ENCODE measurements at regions not wholly inside any gene's neighbourhood (a gene's known extent, or its start where the extent isn't known, plus 50 kb on each side); places are given as distances from the start of the nearest gene placed in this dataset.

GRCh38 chr3:18113417-18113816, 311.7 kb downstream of the SATB1 start:
- H3K27me3 ChIP-seq (ENCODE audit: insufficient read depth, poor library complexity, severe bottlenecking), result no peaks in the 10 kb centered on the region
- TF ChIP-seq GABPA (IDR thresholded peaks at IDR 0.05; ENCODE audit: low read depth) (no peak), REST (IDR thresholded peaks at IDR 0.05; ENCODE audit: insufficient replicate concordance, low read depth) (no peak), POLR2AphosphoS5 (IDR thresholded peaks at IDR 0.05; ENCODE audit: low read depth) (no peak), CTCF (IDR thresholded peaks at IDR 0.05; ENCODE audit: insufficient read depth, low read length) (no peak), SPI1 (IDR thresholded peaks at IDR 0.05; ENCODE audit: borderline replicate concordance, low read depth) (no peak)
- no peak for DNase-seq (ENCODE audit: low read depth in 1 of 2, low spot score in 1 of 2)
- H3K27ac ChIP-seq (replicated peaks), result no peak overlapping the region
- H3K4me3 ChIP-seq (replicated peaks; ENCODE audit: insufficient read depth, low read length), result no peak overlapping the region

- DNase-seq (ENCODE audit: low read depth in 1 of 2, low spot score in 1 of 2), result no peak
- H3K27ac ChIP-seq (replicated peaks), result no peak overlapping the region
- no peak for TF ChIP-seq REST (IDR thresholded peaks at IDR 0.05; ENCODE audit: insufficient replicate concordance, low read depth)
- TF ChIP-seq POLR2AphosphoS5 (IDR thresholded peaks at IDR 0.05; ENCODE audit: low read depth), result no peak
- no peak for TF ChIP-seq GABPA (IDR thresholded peaks at IDR 0.05; ENCODE audit: low read depth)
- TF ChIP-seq CTCF (IDR thresholded peaks at IDR 0.05; ENCODE audit: insufficient read depth, low read length), result no peak
- TF ChIP-seq SPI1 (IDR thresholded peaks at IDR 0.05; ENCODE audit: borderline replicate concordance, low read depth), result no peak
- H3K4me3 ChIP-seq (replicated peaks; ENCODE audit: insufficient read depth, low read length), result no peak overlapping the region
- no peaks in the 10 kb centered on the region for H3K27me3 ChIP-seq (ENCODE audit: insufficient read depth, poor library complexity, severe bottlenecking)
Measured at GRCh38 chr3:18112674-18113375, 312.3 kb downstream of the SATB1 start.

GRCh38 chr3:18111796-18112232, 313.3 kb downstream of the SATB1 start:
- TF ChIP-seq SPI1 (IDR thresholded peaks at IDR 0.05; ENCODE audit: borderline replicate concordance, low read depth), result no peak
- no peak for TF ChIP-seq CTCF (IDR thresholded peaks at IDR 0.05; ENCODE audit: insufficient read depth, low read length)
- TF ChIP-seq POLR2AphosphoS5 (IDR thresholded peaks at IDR 0.05; ENCODE audit: low read depth), result no peak
- no peak for TF ChIP-seq REST (IDR thresholded peaks at IDR 0.05; ENCODE audit: insufficient replicate concordance, low read depth)
- TF ChIP-seq GABPA (IDR thresholded peaks at IDR 0.05; ENCODE audit: low read depth), result no peak
- DNase-seq (ENCODE audit: low read depth in 1 of 2, low spot score in 1 of 2), result no peak

More at GRCh38 chr3:18111796-18112232, 313.3 kb downstream of the SATB1 start:
- H3K27me3 ChIP-seq (ENCODE audit: insufficient read depth, poor library complexity, severe bottlenecking), result no peaks in the 10 kb centered on the region
- no peak overlapping the region for H3K4me3 ChIP-seq (replicated peaks; ENCODE audit: insufficient read depth, low read length)
- no peak overlapping the region for H3K27ac ChIP-seq (replicated peaks)

Measured in HL-60 (cell line).